ENCODE measurements at regions not wholly inside any gene's neighbourhood (a gene's known extent, or its start where the extent isn't known, plus 50 kb on each side); places are given as distances from the start of the nearest gene placed in this dataset.

DNA sequence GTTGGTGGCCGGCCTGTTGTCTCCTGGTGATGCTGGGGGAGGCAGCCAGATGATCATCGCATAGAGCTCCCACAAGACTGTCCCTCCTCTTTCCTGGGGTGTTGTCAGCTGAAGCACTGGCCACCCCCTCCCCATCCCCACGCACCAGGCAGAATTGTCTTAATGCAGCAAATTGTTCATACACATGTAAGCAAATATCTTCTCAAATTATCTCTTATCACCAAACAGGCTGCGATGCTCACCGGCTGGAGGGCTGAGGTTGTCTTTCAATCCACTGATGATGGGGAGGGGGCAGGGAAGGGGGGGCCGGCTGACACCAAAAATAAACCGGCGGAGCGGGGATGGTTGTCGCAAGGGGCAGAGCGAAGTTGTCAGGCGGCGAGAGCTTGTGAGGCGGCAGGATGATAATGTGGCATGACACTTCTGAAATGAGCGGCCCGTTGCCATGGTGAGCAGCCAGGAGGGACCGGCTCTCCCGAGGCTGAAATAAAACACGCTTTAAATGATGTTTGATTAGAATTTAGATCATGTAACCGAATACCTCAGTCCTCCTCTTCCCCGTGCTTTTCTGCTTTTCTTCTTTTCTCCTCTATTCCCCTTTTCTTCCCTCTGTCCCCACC, 59.8 kb downstream of the MRM1 start:
- DNase-seq (ENCODE audit: low read depth) (no peak), FAIRE-seq (no peak)
- Histone ChIP-seq H3K4me3 (ENCODE audit: low read depth, low read length) (no peak overlapping the region), H3K27me3 (ENCODE audit: control insufficient read depth, insufficient read depth, low read length) (peaks cover 24% of the 10 kb centered on the region), H3K36me3 (ENCODE audit: control insufficient read depth, insufficient read depth, low read length) (no peaks in the 10 kb centered on the region)
- TF ChIP-seq, protein P1, sequence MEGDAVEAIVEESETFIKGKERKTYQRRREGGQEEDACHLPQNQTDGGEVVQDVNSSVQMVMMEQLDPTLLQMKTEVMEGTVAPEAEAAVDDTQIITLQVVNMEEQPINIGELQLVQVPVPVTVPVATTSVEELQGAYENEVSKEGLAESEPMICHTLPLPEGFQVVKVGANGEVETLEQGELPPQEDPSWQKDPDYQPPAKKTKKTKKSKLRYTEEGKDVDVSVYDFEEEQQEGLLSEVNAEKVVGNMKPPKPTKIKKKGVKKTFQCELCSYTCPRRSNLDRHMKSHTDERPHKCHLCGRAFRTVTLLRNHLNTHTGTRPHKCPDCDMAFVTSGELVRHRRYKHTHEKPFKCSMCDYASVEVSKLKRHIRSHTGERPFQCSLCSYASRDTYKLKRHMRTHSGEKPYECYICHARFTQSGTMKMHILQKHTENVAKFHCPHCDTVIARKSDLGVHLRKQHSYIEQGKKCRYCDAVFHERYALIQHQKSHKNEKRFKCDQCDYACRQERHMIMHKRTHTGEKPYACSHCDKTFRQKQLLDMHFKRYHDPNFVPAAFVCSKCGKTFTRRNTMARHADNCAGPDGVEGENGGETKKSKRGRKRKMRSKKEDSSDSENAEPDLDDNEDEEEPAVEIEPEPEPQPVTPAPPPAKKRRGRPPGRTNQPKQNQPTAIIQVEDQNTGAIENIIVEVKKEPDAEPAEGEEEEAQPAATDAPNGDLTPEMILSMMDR (IDR thresholded peaks at IDR 0.05; ENCODE audit: insufficient read depth, low read length, severe bottlenecking) = no peak

DNA sequence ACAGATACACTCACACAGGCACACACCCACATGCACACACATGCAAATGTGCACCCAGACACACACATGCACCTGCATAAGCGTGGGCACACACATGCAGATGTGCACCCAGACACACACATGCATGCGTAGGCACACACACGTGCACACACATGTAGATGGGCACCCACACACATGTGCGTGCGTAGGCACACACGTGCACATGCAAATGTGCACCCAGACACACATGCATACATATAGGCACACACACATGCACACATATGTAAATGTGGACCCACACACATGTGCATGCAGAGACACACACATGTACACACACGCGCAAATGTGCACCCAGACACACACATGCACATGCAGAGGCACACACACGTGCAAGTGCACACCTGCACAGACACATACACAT, 60.3 kb downstream of the MRM1 start:
- Histone ChIP-seq H3K36me3 (ENCODE audit: control insufficient read depth, insufficient read depth, low read length) (no peaks in the 10 kb centered on the region), H3K27me3 (ENCODE audit: control insufficient read depth, insufficient read depth, low read length) (peaks cover 23% of the 10 kb centered on the region), H3K4me3 (ENCODE audit: low read depth, low read length) (no peak overlapping the region)
- FAIRE-seq (no peak), DNase-seq (ENCODE audit: low read depth) (no peak)
- TF ChIP-seq, protein P1 (IDR thresholded peaks at IDR 0.05; ENCODE audit: insufficient read depth, low read length, severe bottlenecking) = no peak

DNA sequence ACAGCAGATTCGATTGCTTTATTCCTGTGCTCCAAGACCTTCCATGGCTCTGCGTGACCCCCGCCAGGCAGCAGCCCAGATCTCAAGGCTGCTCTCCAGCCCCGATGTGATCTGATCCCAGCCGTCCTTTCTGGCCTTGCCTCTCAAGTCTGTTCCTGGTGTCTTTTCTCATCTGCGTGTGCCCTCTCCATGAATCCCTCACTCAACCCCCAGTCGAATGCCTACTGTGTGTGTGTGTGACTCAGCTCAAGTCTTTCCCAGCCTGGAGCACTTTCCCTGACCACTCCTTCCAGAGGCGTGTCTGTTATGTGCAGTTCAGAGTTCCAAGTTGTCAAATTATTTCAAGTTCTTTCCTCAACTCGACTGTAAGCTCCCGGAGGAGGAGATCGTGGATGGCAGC, 64.0 kb downstream of the MRM1 start:
- H3K36me3 ChIP-seq (ENCODE audit: control insufficient read depth, insufficient read depth, low read length) = no peaks in the 10 kb centered on the region
- DNase-seq (ENCODE audit: low read depth) (peak; percentile 37), FAIRE-seq (no peak)
- no peak overlapping the region for H3K4me3 ChIP-seq (ENCODE audit: low read depth, low read length)
- H3K27me3 ChIP-seq (ENCODE audit: control insufficient read depth, insufficient read depth, low read length) = peaks cover 15% of the 10 kb centered on the region
- TF ChIP-seq, protein P1 (IDR thresholded peaks at IDR 0.05; ENCODE audit: insufficient read depth, low read length, severe bottlenecking) = no peak

DNA sequence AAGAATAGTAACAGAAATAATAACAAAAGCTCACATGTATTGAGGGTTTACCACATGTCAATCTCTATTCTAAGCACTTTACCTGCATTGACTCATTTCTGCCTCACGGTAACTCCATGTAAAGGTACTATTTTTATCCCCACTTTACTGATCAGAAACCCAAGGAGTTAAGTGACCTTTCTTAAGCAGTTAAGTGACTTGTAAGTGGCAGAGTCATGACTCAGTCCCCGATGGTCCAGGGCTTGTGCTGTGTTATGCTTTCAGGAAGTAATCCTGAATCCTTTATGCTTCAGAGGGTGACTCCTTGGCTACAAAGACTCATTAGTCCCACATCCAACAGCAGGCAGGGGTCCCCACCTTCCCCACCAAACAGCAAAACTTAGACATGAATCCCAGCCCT, 66.5 kb downstream of the MRM1 start:
- FAIRE-seq (no peak), DNase-seq (ENCODE audit: low read depth) (peak; percentile 23)
- TF ChIP-seq, protein P1 (IDR thresholded peaks at IDR 0.05; ENCODE audit: insufficient read depth, low read length, severe bottlenecking) = no peak
- H3K27me3 ChIP-seq (ENCODE audit: control insufficient read depth, insufficient read depth, low read length) = peaks cover 6% of the 10 kb centered on the region
- no peaks in the 10 kb centered on the region for H3K36me3 ChIP-seq (ENCODE audit: control insufficient read depth, insufficient read depth, low read length)
- no peak overlapping the region for H3K4me3 ChIP-seq (ENCODE audit: low read depth, low read length)

DNA sequence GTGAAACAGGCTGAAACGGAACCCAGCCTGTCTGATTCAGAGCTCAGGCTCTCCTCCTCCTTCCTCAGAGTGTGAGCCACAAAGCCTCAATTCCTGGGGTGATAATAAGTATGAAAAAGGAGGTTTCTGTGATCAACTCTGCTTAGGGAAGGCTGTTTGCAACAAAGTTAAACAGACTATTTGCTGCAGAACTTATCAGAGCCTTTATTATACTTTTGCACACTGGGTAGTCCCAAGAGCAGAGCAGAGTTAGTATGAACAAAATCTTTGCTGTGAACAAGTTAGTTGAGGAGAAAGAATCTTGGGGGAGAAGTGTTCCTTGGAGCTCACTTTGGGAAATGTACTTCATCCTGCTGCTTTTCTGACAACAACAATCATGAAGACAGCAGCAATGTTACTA, 67.4 kb downstream of the MRM1 start:
- TF ChIP-seq, protein P1 (IDR thresholded peaks at IDR 0.05; ENCODE audit: insufficient read depth, low read length, severe bottlenecking) = no peak
- Histone ChIP-seq H3K36me3 (ENCODE audit: control insufficient read depth, insufficient read depth, low read length) (no peaks in the 10 kb centered on the region), H3K4me3 (ENCODE audit: low read depth, low read length) (no peak overlapping the region), H3K27me3 (ENCODE audit: control insufficient read depth, insufficient read depth, low read length) (peaks cover 8% of the 10 kb centered on the region)
- no peak for FAIRE-seq
- no peak for DNase-seq (ENCODE audit: low read depth)

DNA sequence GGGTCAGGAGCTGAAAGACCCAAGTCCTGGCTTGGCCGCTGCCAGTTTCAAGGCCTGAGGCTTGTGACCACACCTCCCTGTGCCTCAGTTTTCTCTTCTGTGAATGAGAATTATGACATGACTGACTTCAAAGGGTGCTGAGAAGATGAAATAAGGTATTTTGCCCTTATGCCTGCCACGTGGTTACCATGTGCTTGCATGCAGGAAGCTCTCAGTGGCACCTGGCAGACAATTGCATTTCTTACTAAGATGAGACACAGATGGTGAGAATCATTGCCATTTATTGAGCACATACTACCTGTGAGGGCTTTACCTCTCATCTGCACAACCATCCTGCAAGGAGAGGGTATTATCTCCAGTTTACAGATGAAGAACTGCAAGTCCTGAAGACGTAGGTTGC, 69.8 kb downstream of the MRM1 start:
- Histone ChIP-seq H3K27me3 (ENCODE audit: control insufficient read depth, insufficient read depth, low read length) (peaks cover 9% of the 10 kb centered on the region), H3K36me3 (ENCODE audit: control insufficient read depth, insufficient read depth, low read length) (no peaks in the 10 kb centered on the region), H3K4me3 (ENCODE audit: low read depth, low read length) (no peak overlapping the region)
- TF ChIP-seq, protein P1 (IDR thresholded peaks at IDR 0.05; ENCODE audit: insufficient read depth, low read length, severe bottlenecking) = no peak
- FAIRE-seq (no peak), DNase-seq (ENCODE audit: low read depth) (no peak)

Data from bronchial epithelial cell (primary cell).